GM12878 (cell line): ENCODE measurements at regions not wholly inside any gene's neighbourhood (a gene's known extent, or its start where the extent isn't known, plus 50 kb on each side); places are given as distances from the start of the nearest gene placed in this dataset.

Source experiments
- ATAC-seq: fragments of 200-7000 bp; cut with Tn5 transposase; 3 replicates; pipeline ENCODE4 v1.9.1; 2020; ENCODE audit warnings: mild to moderate bottlenecking, moderate library complexity
- BruUV-seq: library from RNA; stranded (reverse); fragments of 400-500 nt; replicated peaks from 2 replicates; lab custom pipeline; 2021; lab: Mats Ljungman, UMichigan
- CTCF ChIA-PET: fragments of 300-600 bp; sonication (Branson Sonifier 250); formaldehyde crosslinking; extraction: SDS; loops from one replicate; lab custom pipeline; 2021; ENCODE audit warnings: inconsistent platforms; lab: Yijun Ruan, JAX
- POLR2A ChIA-PET: fragments of 350-600 bp; formaldehyde crosslinking; extraction: SDS; loops from one replicate; lab custom pipeline; 2021; ENCODE audit warnings: inconsistent platforms; lab: Charles Lee
- RAD21 ChIA-PET: fragments of 300-600 bp; sonication (Branson Sonifier 250); formaldehyde crosslinking; loops from one replicate; lab custom pipeline; 2023; ENCODE audit warnings: antibody characterized with exemption; ENCODE audit not compliant: unreplicated experiment; lab: Charles Lee
- SMC1A ChIA-PET: fragments of 300-600 bp; sonication (Branson Sonifier 250); formaldehyde crosslinking; loops from one replicate; lab custom pipeline; 2023; ENCODE audit not compliant: unreplicated experiment, uncharacterized antibody; lab: Charles Lee
- DNase-seq: peaks from one replicate; pipeline ENCODE4 v3.0.0-alpha.2; 2011; ENCODE audit warnings: low read depth, low spot score
- FAIRE-seq: peaks from 3 replicates; lab custom pipeline; 2011; peaks lifted over from hg19 to GRCh38; lab: Jason Lieb, UNC
- H2AFZ ChIP-seq: 2 replicates; pipeline ENCODE4 v1.6.0; 2011; ENCODE audit warnings: low read depth, low read length, control low read depth; ENCODE audit not compliant: control insufficient read depth
- H3K27ac ChIP-seq: 2 replicates; pipeline ENCODE4 v1.5.1; 2011; ENCODE audit warnings: control low read depth; ENCODE audit not compliant: control insufficient read depth, insufficient read depth
- H3K27me3 ChIP-seq, 2 experiments: replicated peaks in 1 of 2; 2 replicates each; pipeline versions ENCODE4 v1.6.0 to v1.6.1; 2011; ENCODE audit warnings: low read length in 1 of 2; ENCODE audit not compliant: control insufficient read depth in 2 of 2, insufficient read depth in 2 of 2
- H3K36me3 ChIP-seq, 2 experiments: 2 replicates each; pipeline ENCODE4 v1.5.1; 2011; ENCODE audit warnings: low read length in 1 of 2; ENCODE audit not compliant: control insufficient read depth in 2 of 2, insufficient read depth in 2 of 2
- H3K4me1 ChIP-seq: 2 replicates; pipeline ENCODE4 v1.6.1; 2011; ENCODE audit warnings: mild to moderate bottlenecking, low read length, moderate library complexity, mixed read lengths; ENCODE audit not compliant: control insufficient read depth, insufficient read depth
- H3K4me2 ChIP-seq: 2 replicates; pipeline ENCODE4 v1.6.0; 2011; ENCODE audit warnings: control low read depth; ENCODE audit not compliant: control insufficient read depth, insufficient read depth
- H3K4me3 ChIP-seq: fragments of 200-600 bp; sonication (generic); 2 replicates; pipeline ENCODE4 v1.5.1; 2016
- H3K79me2 ChIP-seq: 2 replicates; pipeline ENCODE4 v1.6.0; 2011; ENCODE audit warnings: low read length; ENCODE audit not compliant: control insufficient read depth, insufficient read depth
- H3K9ac ChIP-seq: 2 replicates; pipeline ENCODE4 v1.8.0; 2011; ENCODE audit warnings: low read length, control low read depth, mixed read lengths; ENCODE audit not compliant: control insufficient read depth, insufficient read depth
- H3K9me3 ChIP-seq: replicated peaks from 3 replicates; pipeline ENCODE4 v1.5.1; 2011; ENCODE audit warnings: mild to moderate bottlenecking, low read length; ENCODE audit not compliant: control insufficient read depth, insufficient read depth
- H4K20me1 ChIP-seq: 2 replicates; pipeline ENCODE4 v1.6.0; 2011; ENCODE audit not compliant: control insufficient read depth, insufficient read depth
- BMI1 ChIP-seq: fragments of 450-650 bp; IDR thresholded peaks from 2 replicates; pipeline ENCODE4 v1.6.1; 2016; ENCODE audit warnings: mild to moderate bottlenecking, moderate library complexity, borderline replicate concordance
- CBFB ChIP-seq: IDR thresholded peaks from 2 replicates; pipeline ENCODE4 v1.6.1; 2016; ENCODE audit warnings: antibody characterized with exemption, low read depth
- HDGF ChIP-seq: fragments of 450-650 bp; IDR thresholded peaks from 2 replicates; pipeline ENCODE4 v1.6.1; 2016; ENCODE audit warnings: antibody characterized with exemption
- MEF2A ChIP-seq: IDR thresholded peaks from 2 replicates; pipeline ENCODE4 v1.6.1; 2011; ENCODE audit warnings: low read depth, mild to moderate bottlenecking, low read length, moderate library complexity; ENCODE audit not compliant: insufficient read depth
- PBX3 ChIP-seq: IDR thresholded peaks from 2 replicates; pipeline ENCODE4 v1.6.1; 2011; ENCODE audit warnings: mild to moderate bottlenecking, low read depth, low read length, moderate library complexity; ENCODE audit not compliant: insufficient replicate concordance
- RAD21 ChIP-seq: IDR thresholded peaks from 2 replicates; pipeline ENCODE4 v1.6.1; 2011; ENCODE audit warnings: mild to moderate bottlenecking, low read depth, low read length, moderate library complexity; ENCODE audit not compliant: insufficient read depth
- SPI1 ChIP-seq: IDR thresholded peaks from 2 replicates; pipeline ENCODE4 v1.6.1; 2011; ENCODE audit warnings: low read depth, mild to moderate bottlenecking, low read length, moderate library complexity, borderline replicate concordance; ENCODE audit not compliant: insufficient read depth
- in situ Hi-C: fragments of 300-500 bp; cut with MboI; formaldehyde crosslinking; loops from 9 replicates; pipeline ENCODE4 v1.14.3; 2018; ENCODE audit warnings: mixed read lengths
- intact Hi-C: fragments of 100-400 bp; cut with micrococcal nuclease; formaldehyde crosslinking; loops from one replicate; pipeline ENCODE4 v1.14.2; 2022; ENCODE audit not compliant: unreplicated experiment
- TF ChIP-seq, protein P1 (sequence below): fragments of 450-650 bp; IDR thresholded peaks from 2 replicates; pipeline ENCODE4 v1.6.1; 2016; ENCODE audit warnings: mild to moderate bottlenecking, moderate library complexity, borderline replicate concordance

DNA sequence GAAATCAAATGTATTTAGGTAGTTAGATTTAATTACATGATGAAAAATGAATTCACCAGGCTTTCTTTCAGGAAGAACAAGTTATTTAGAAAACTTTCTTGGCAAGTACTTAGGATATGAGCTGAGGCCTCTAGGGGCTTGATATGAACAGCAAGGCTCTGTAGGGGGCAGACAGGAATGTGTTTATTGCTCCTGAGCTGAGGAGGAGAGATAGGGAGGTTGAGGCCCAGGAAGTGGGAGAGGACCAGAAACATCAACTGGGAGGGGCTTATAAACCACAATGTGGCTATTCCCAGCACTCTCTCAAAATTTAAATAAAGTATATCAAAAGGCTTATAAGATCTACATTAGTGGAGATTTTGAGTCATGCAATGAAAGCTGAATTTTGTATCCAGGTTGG lies 154.0 kb upstream of the MAF start:
- in situ Hi-C loops, result no loop called here
- no peaks in the 10 kb centered on the region for H4K20me1 ChIP-seq
- FAIRE-seq (no peak), ATAC-seq (no peak), DNase-seq (no peak)
- BruUV-seq, result no TSS peak
- TF ChIP-seq, protein P1, sequence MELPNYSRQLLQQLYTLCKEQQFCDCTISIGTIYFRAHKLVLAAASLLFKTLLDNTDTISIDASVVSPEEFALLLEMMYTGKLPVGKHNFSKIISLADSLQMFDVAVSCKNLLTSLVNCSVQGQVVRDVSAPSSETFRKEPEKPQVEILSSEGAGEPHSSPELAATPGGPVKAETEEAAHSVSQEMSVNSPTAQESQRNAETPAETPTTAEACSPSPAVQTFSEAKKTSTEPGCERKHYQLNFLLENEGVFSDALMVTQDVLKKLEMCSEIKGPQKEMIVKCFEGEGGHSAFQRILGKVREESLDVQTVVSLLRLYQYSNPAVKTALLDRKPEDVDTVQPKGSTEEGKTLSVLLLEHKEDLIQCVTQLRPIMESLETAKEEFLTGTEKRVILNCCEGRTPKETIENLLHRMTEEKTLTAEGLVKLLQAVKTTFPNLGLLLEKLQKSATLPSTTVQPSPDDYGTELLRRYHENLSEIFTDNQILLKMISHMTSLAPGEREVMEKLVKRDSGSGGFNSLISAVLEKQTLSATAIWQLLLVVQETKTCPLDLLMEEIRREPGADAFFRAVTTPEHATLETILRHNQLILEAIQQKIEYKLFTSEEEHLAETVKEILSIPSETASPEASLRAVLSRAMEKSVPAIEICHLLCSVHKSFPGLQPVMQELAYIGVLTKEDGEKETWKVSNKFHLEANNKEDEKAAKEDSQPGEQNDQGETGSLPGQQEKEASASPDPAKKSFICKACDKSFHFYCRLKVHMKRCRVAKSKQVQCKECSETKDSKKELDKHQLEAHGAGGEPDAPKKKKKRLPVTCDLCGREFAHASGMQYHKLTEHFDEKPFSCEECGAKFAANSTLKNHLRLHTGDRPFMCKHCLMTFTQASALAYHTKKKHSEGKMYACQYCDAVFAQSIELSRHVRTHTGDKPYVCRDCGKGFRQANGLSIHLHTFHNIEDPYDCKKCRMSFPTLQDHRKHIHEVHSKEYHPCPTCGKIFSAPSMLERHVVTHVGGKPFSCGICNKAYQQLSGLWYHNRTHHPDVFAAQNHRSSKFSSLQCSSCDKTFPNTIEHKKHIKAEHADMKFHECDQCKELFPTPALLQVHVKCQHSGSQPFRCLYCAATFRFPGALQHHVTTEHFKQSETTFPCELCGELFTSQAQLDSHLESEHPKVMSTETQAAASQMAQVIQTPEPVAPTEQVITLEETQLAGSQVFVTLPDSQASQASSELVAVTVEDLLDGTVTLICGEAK, result no peak
- no peak for TF ChIP-seq HDGF
- no peak for TF ChIP-seq PBX3
- TF ChIP-seq SPI1, result no peak
- no peak for TF ChIP-seq BMI1
- TF ChIP-seq MEF2A, result no peak
- TF ChIP-seq RAD21, result no peak
- no peak for TF ChIP-seq CBFB
- no peaks in the 10 kb centered on the region; a peak in 1 of 4 replicates for H3K27me3 ChIP-seq
- intact Hi-C loops, result no loop called here
- no peak overlapping the region for H3K4me2 ChIP-seq
- H3K4me3 ChIP-seq, result no peak overlapping the region
- no peak overlapping the region for H3K27ac ChIP-seq
- RAD21 ChIA-PET, result no interaction called here
- H3K36me3 ChIP-seq, result no peaks in the 10 kb centered on the region
- CTCF ChIA-PET, result no interaction called here
- no peaks in the 10 kb centered on the region for H3K4me1 ChIP-seq
- POLR2A ChIA-PET, result no interaction called here
- no peak overlapping the region for H3K9ac ChIP-seq
- no peaks in the 10 kb centered on the region for H3K79me2 ChIP-seq
- no peaks in the 10 kb centered on the region for H3K9me3 ChIP-seq
- SMC1A ChIA-PET, result interaction anchor here (0.6 kb wide), 1 partner anchor 36 kb away, joined by 3 read pairs; no protein-coding TSS in a partner anchor
- H2AFZ ChIP-seq, result no peak overlapping the region
